HS-27A (cell line): ENCODE measurements at regions not wholly inside any gene's neighbourhood (a gene's known extent, or its start where the extent isn't known, plus 50 kb on each side); places are given as distances from the start of the nearest gene placed in this dataset.

Experiments
- DNase-seq: peaks from one replicate; pipeline ENCODE4 v3.0.0-alpha.2; 2012; ENCODE audit warnings: low read depth, missing footprints

GRCh38 chr19:28534766-28535351 lies 678.1 kb downstream of the UQCRFS1 start:
- no peak for DNase-seq

GRCh38 chr19:28532765-28533341 lies 680.1 kb downstream of the UQCRFS1 start:
- DNase-seq, result no peak

GRCh38 chr19:28531979-28532378 lies 681.0 kb downstream of the UQCRFS1 start:
- no peak for DNase-seq

GRCh38 chr19:28530406-28531035 lies 682.4 kb downstream of the UQCRFS1 start:
- DNase-seq, result no peak

- DNase-seq, result no peak
These were observed 686.9 kb downstream of the UQCRFS1 start for GRCh38 chr19:28526038-28526437.

GRCh38 chr19:28523619-28524018 lies 689.3 kb downstream of the UQCRFS1 start:
- no peak for DNase-seq

GRCh38 chr19:28522545-28522922 lies 690.4 kb downstream of the UQCRFS1 start:
- no peak for DNase-seq

- DNase-seq, result no peak
These were observed 691.1 kb downstream of the UQCRFS1 start for GRCh38 chr19:28521614-28522544.

DNA sequence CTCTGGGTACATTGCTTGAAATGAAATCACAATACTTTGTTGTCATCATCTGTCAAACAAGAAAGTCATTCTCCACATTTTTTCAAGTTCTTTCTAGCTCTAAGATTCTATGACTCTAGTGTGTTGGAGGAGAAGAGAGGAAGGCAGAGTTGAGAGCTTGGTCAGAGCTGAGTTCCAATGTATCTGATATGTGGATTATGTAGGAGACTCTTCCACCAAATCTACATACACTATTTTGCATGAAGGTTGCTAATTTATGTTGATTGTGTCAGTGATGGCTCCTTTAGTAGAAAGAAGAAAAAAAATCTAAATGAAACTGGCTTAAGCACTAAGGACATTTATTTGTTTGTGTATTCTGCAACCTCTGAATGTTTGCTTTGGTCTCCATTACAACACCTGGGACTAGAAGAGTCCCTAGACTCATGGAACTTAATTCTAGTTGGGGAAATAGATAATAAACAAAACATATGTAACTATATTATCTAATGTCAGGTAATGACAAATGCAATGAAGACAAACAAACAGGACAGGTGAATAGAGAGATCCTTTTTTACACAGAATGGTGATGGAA lies 691.9 kb downstream of the UQCRFS1 start:
- DNase-seq, result no peak

GRCh38 chr19:28519952-28520861 lies 692.7 kb downstream of the UQCRFS1 start:
- DNase-seq, result no peak

DNA sequence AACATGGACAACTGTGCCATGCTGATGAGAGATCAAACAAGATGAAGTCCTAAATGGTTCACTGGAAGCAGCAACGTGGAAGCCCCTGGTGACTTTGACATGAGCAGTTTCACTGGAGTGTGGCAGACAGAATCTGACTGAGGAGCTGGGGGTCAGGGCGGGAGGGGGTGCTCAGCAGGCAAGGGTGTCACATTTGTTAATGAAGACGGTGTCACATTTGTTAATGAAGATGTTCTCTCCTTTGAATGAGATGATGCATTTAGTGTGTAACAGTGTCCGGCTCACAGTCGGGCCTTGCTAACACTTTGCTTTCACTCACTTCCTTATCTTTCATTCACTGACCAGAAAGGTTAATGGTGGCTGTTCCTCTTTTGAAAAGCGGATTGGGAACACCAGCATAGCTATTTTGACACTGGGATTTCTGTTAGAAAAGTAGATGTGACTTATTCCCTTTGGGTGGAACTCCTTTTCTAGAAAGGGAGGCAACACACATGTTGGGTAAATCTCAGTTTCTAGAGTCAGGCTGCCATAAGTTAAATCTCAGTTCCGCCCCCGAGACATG lies 693.7 kb downstream of the UQCRFS1 start:
- DNase-seq, result no peak

DNA sequence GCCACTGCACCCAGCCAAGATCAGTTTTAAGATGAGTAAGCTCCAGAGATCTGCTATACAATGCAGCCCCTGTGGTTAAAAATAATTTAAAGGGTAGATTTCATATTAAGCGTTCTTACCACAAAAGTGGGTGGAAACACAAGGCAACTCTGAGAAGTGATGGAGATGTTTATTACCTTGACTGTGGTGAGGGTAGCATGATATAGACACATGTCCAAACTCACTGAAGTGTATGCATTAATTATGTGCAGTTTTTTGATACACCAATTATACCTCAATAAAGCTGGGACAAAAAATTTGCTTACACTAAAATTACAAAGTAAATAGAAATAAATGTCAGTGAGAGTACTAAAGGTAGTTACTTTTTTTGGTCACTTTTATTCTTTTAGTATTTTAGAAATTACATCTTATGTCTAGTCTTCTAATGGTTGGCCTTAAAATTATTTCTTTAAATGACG lies 696.5 kb downstream of the UQCRFS1 start:
- no peak for DNase-seq

GRCh38 chr19:28514166-28514565 lies 698.8 kb downstream of the UQCRFS1 start:
- no peak for DNase-seq

DNA sequence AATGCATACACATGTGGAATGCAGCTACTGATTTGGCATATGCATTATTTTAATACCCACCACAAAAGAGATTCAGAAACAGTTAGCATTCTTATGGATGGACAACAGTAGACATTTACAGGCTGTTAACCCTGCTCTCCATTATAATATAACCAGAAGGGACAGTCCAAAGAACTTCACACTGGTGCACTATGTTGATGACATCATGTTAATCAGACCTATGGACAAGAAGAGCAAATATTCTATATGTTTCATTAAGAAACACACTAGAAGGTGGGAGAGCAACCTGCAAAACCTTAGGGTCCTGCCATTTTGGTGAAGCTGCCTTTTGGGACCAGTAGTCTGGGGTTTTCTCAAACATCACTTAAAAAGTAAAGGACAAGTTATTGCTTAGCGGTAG lies 701.3 kb downstream of the UQCRFS1 start:
- DNase-seq, result no peak

- no peak for DNase-seq
These were observed 703.7 kb downstream of the UQCRFS1 start for GRCh38 chr19:28509079-28509895.

- DNase-seq, result no peak
These were observed 704.3 kb downstream of the UQCRFS1 start for GRCh38 chr19:28508666-28509065.

DNA sequence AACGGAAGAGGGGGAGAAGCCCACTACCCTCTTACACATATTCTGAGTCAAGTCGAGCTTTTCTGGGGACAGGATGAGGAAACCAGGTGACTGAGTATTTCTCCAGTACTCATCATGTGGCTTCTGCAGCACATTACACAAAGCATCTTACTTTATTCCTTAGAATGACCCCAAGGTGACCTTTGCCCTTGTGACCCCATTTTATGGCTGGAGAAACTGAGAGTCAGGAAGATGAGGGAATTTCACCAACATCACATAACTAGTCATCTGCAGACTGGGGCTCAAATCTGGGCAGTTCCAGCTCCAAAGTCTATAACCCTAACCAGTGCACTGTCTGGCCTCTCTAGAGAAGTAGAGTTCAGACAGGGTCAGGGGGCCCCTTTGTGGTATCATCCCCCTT lies 707.0 kb downstream of the UQCRFS1 start:
- DNase-seq, result no peak

DNA sequence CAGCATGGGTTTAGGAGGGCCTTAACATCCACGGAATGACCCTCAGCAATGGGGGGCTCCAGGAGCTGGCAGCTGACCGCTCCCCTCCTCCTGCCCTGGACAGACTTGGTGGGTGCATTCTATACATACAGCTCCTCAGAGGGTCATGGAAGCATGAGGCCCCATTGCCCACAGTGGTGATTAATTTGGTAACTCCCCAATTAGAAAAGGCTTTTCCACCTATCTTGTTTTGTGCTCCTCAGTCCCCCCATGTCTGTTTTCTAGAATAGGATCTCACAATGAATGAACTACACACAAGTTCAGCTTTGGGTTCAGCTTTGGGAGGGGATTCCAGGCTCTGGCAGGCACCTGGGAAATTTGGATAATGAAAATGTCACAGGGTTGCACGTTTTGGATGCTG lies 707.8 kb downstream of the UQCRFS1 start:
- no peak for DNase-seq

DNA sequence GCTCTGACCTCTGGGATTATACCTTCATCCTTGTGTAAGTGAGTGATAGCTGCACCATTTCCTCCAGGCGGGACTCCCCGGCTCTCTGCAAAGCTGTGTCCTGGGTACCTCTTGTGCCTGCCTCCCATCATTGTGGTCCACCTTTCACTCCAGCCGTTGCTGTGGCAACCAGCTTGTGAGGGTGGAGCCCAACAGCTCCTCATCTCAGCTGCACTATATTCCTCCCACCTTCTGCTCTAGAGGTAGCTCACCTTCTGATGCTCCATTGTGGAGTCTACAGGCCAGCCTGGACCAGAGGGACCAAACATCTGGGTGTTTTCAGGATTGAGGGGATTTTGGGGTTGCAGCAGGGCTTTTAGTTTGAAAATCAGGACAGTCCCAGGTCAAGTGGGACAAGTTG lies 708.2 kb downstream of the UQCRFS1 start:
- no peak for DNase-seq

DNA sequence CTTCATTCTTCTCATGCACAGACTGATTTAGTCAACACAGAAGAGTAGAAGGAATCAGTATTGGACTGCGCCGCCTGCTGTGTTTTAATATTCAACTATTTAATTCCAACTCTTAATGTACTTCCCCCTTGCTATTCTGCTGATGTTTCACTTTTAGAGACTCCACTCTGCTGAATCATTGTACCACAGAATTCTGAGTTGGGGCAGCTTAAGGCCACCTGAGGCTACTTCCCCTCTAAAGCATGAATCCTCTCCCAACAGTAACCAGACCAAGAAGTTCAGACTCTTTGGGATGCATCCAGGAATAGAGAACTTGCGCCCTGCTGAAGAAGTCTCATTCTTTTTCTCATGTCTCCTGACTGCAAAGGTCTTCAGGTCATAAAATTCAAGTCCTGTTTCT lies 708.8 kb downstream of the UQCRFS1 start:
- no peak for DNase-seq
